ENCODE measurements at regions not wholly inside any gene's neighbourhood (a gene's known extent, or its start where the extent isn't known, plus 50 kb on each side); places are given as distances from the start of the nearest gene placed in this dataset.

DNA sequence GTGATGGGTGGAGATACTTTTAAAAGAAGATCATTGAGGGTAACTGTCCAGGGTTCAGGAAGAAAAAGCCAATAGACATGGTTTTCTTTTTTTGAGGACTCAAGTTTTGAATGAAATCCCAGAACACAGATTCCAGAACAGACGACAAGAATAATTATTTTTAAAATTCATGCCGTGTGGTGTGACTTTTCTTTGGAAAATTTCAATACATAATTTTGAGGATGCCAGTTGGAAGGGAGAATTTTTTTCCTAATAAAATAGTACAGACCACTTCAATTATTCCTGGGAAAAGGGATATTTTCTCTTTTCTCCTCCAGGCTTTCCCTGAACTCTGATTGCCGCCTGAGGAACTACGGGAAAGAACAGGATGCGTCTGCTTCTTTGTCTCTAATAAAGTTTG, 951.4 kb downstream of the KCNMA1 start:
- TF ChIP-seq, protein P1, sequence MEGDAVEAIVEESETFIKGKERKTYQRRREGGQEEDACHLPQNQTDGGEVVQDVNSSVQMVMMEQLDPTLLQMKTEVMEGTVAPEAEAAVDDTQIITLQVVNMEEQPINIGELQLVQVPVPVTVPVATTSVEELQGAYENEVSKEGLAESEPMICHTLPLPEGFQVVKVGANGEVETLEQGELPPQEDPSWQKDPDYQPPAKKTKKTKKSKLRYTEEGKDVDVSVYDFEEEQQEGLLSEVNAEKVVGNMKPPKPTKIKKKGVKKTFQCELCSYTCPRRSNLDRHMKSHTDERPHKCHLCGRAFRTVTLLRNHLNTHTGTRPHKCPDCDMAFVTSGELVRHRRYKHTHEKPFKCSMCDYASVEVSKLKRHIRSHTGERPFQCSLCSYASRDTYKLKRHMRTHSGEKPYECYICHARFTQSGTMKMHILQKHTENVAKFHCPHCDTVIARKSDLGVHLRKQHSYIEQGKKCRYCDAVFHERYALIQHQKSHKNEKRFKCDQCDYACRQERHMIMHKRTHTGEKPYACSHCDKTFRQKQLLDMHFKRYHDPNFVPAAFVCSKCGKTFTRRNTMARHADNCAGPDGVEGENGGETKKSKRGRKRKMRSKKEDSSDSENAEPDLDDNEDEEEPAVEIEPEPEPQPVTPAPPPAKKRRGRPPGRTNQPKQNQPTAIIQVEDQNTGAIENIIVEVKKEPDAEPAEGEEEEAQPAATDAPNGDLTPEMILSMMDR (IDR thresholded peaks at IDR 0.05), result no peak
- TF ChIP-seq POLR2A (IDR thresholded peaks at IDR 0.05) (no peak), POLR2AphosphoS5 (IDR thresholded peaks at IDR 0.05) (no peak), EP300 (IDR thresholded peaks at IDR 0.05) (no peak)
